H9 (cell line): ENCODE measurements at regions not wholly inside any gene's neighbourhood (a gene's known extent, or its start where the extent isn't known, plus 50 kb on each side); places are given as distances from the start of the nearest gene placed in this dataset.

ENCODE experiments used
- DNase-seq: peaks from one replicate; pipeline ENCODE4 v3.0.0-alpha.2; 2017
- H2AFZ ChIP-seq: one replicate; pipeline ENCODE4 v1.6.1; 2013; ENCODE audit warnings: mild to moderate bottlenecking, low read length, control low read depth, moderate library complexity
- H2AK5ac ChIP-seq: 2 replicates; pipeline ENCODE4 v1.6.1; 2013; ENCODE audit warnings: low read length, control low read depth, mixed read lengths; ENCODE audit not compliant: insufficient read length
- H2BK120ac ChIP-seq: one replicate; pipeline ENCODE4 v1.6.1; 2013; ENCODE audit warnings: low read depth, mild to moderate bottlenecking, low read length, control low read depth, inconsistent platforms; ENCODE audit not compliant: poor library complexity, severe bottlenecking
- H2BK12ac ChIP-seq: 2 replicates; pipeline ENCODE4 v1.6.1; 2013; ENCODE audit warnings: low read length, control low read depth, mixed read lengths, low read depth; ENCODE audit not compliant: insufficient read length
- H2BK15ac ChIP-seq: 2 replicates; pipeline ENCODE4 v1.6.1; 2013; ENCODE audit warnings: low read depth, low read length, control low read depth
- H2BK20ac ChIP-seq: one replicate; pipeline ENCODE4 v1.6.1; 2013; ENCODE audit warnings: low read depth, mild to moderate bottlenecking, low read length, control low read depth, inconsistent platforms; ENCODE audit not compliant: poor library complexity, severe bottlenecking
- H2BK5ac ChIP-seq: 2 replicates; pipeline ENCODE4 v1.6.1; 2013; ENCODE audit warnings: low read length, control low read depth, mixed read lengths; ENCODE audit not compliant: insufficient read length
- H3K14ac ChIP-seq: 2 replicates; pipeline ENCODE4 v1.6.1; 2013; ENCODE audit warnings: low read length, control low read depth; ENCODE audit not compliant: insufficient read depth
- H3K18ac ChIP-seq: 2 replicates; pipeline ENCODE4 v1.6.1; 2013; ENCODE audit warnings: low read depth, mild to moderate bottlenecking, mixed read lengths, low read length, control low read depth; ENCODE audit not compliant: insufficient read length
- H3K23ac ChIP-seq: 2 replicates; pipeline ENCODE4 v1.6.1; 2013; ENCODE audit warnings: low read length, control low read depth, mixed read lengths, low read depth; ENCODE audit not compliant: insufficient read length
- H3K23me2 ChIP-seq: 2 replicates; pipeline ENCODE4 v1.6.1; 2013; ENCODE audit warnings: low read depth, mild to moderate bottlenecking, mixed read lengths, low read length, control low read depth; ENCODE audit not compliant: insufficient read length, poor library complexity, severe bottlenecking
- H3K27ac ChIP-seq: 2 replicates; pipeline ENCODE4 v1.5.1; 2013; ENCODE audit warnings: low read length, control low read depth, mixed read lengths, low read depth; ENCODE audit not compliant: insufficient read length
- H3K27me3 ChIP-seq: 2 replicates; pipeline ENCODE4 v1.6.1; 2013; ENCODE audit warnings: low read length, control low read depth, inconsistent platforms; ENCODE audit not compliant: insufficient read depth
- H3K4ac ChIP-seq: 2 replicates; pipeline ENCODE4 v1.6.1; 2013; ENCODE audit warnings: low read depth, mild to moderate bottlenecking, control low read depth, inconsistent platforms, low read length, moderate library complexity
- H3K4me1 ChIP-seq: 2 replicates; pipeline ENCODE4 v1.6.1; 2013; ENCODE audit warnings: low read length, control low read depth, inconsistent platforms; ENCODE audit not compliant: insufficient read depth
- H3K4me2 ChIP-seq: 2 replicates; pipeline ENCODE4 v1.6.1; 2013; ENCODE audit warnings: low read length, control low read depth, mixed read lengths; ENCODE audit not compliant: insufficient read length, insufficient read depth
- H3K56ac ChIP-seq: 2 replicates; pipeline ENCODE4 v1.6.1; 2013; ENCODE audit warnings: low read depth, mild to moderate bottlenecking, mixed read lengths, low read length, control low read depth; ENCODE audit not compliant: insufficient read length
- H3K79me1 ChIP-seq: 2 replicates; pipeline ENCODE4 v1.6.1; 2013; ENCODE audit warnings: low read depth, mild to moderate bottlenecking, moderate library complexity, low read length, control low read depth, inconsistent platforms; ENCODE audit not compliant: insufficient read depth, poor library complexity, severe bottlenecking
- H3K79me2 ChIP-seq: 2 replicates; pipeline ENCODE4 v1.6.1; 2013; ENCODE audit warnings: low read length, control low read depth, inconsistent platforms; ENCODE audit not compliant: insufficient read depth
- H3K9ac ChIP-seq: 2 replicates; pipeline ENCODE4 v1.6.1; 2013; ENCODE audit warnings: low read length, control low read depth, mixed read lengths; ENCODE audit not compliant: insufficient read length; ENCODE audit errors: extremely low read depth
- H3K9me3 ChIP-seq: one replicate; pipeline ENCODE4 v1.6.1; 2013; ENCODE audit warnings: low read depth, low read length, inconsistent platforms; ENCODE audit not compliant: control insufficient read depth
- H3T11ph ChIP-seq: one replicate; pipeline ENCODE4 v1.6.1; 2013; ENCODE audit warnings: mild to moderate bottlenecking, low read length, control low read depth, inconsistent platforms
- H4K20me1 ChIP-seq: one replicate; pipeline ENCODE4 v1.6.1; 2013; ENCODE audit not compliant: control insufficient read depth, insufficient read length, insufficient read depth
- H4K5ac ChIP-seq: 2 replicates; pipeline ENCODE4 v1.6.1; 2013; ENCODE audit warnings: low read depth, mild to moderate bottlenecking, mixed read lengths, low read length, control low read depth; ENCODE audit not compliant: insufficient read length
- H4K8ac ChIP-seq: replicated peaks from 2 replicates; pipeline ENCODE4 v1.6.1; 2013; ENCODE audit warnings: low read length, control low read depth, mixed read lengths, low read depth; ENCODE audit not compliant: insufficient read length
- H4K91ac ChIP-seq: 2 replicates; pipeline ENCODE4 v1.6.1; 2013; ENCODE audit warnings: low read depth, mild to moderate bottlenecking, moderate library complexity, mixed read lengths, low read length, control low read depth; ENCODE audit not compliant: insufficient read length
- H3K27ac Mint-ChIP-seq, 3 experiments: 2 replicates in 2 of 3; 3 replicates in 1 of 3; pipeline ENCODE4 v1.8.0; 2020 to 2021; ENCODE audit warnings: mixed read lengths in 3 of 3, mild to moderate bottlenecking in 1 of 3, moderate library complexity in 1 of 3
- H3K27me3 Mint-ChIP-seq: 2 replicates; pipeline ENCODE4 v1.8.0; 2021; ENCODE audit warnings: low read depth, mild to moderate bottlenecking, moderate library complexity, mixed read lengths
- H3K36me3 Mint-ChIP-seq, 3 experiments: 2 replicates in 2 of 3; 3 replicates in 1 of 3; pipeline ENCODE4 v1.8.0; 2020 to 2021; ENCODE audit warnings: low read depth in 3 of 3, mixed read lengths in 3 of 3; ENCODE audit not compliant: insufficient read depth in 1 of 3
- H3K4me1 Mint-ChIP-seq, 2 experiments: 2 replicates each; pipeline ENCODE4 v1.8.0; 2020; ENCODE audit warnings: mixed read lengths in 2 of 2
- H3K4me3 Mint-ChIP-seq, 2 experiments: 2 replicates in 1 of 2; 3 replicates in 1 of 2; pipeline ENCODE4 v1.8.0; 2020 to 2021; ENCODE audit warnings: mild to moderate bottlenecking in 2 of 2, mixed read lengths in 2 of 2, moderate library complexity in 1 of 2
- H3K9me3 Mint-ChIP-seq, 2 experiments: 2 replicates in 1 of 2; 3 replicates in 1 of 2; pipeline ENCODE4 v1.8.0; 2020; ENCODE audit warnings: mild to moderate bottlenecking in 2 of 2, mixed read lengths in 2 of 2, moderate library complexity in 1 of 2
- CTCF ChIP-seq: fragments of 200-600 bp; sonication (generic); conservative IDR thresholded peaks from 3 replicates; pipeline ENCODE4 v1.8.0; 2021; ENCODE audit warnings: antibody characterized with exemption, mild to moderate bottlenecking
- WGBS: extraction: QIAGEN DNeasy Blood & Tissue Kit; methylation state at CpG from one replicate; pipeline ENCODE4 v1.1.7; 2013; ENCODE audit warnings: missing lambda C conversion rate, low lambda C conversion rate, mixed read lengths; ENCODE audit not compliant: insufficient read length; ENCODE audit errors: extremely low coverage; 5-methylcytosine and 5-hydroxymethylcytosine counted together

GRCh38 chr19:32258167-32258566 lies 87.2 kb upstream of the ZNF507 start:
- no peak for DNase-seq
- no CpG with 5 or more reads among the region's 2 CpGs for WGBS

More at GRCh38 chr19:32258167-32258566, 87.2 kb upstream of the ZNF507 start:
- Histone ChIP-seq H2BK120ac (no peak overlapping the region), H3K18ac (no peak overlapping the region), H3T11ph (no peak overlapping the region), H2AFZ (no peak overlapping the region), H3K23me2 (no peaks in the 10 kb centered on the region), H2BK5ac (no peak overlapping the region), H3K79me1 (no peaks in the 10 kb centered on the region), H3K79me2 (no peaks in the 10 kb centered on the region), H2BK15ac (no peak overlapping the region), H3K56ac (no peak overlapping the region), H3K4me1 (no peaks in the 10 kb centered on the region), H3K4ac (no peak overlapping the region), H3K23ac (no peak overlapping the region), H4K91ac (no peak overlapping the region), H3K27me3 (no peaks in the 10 kb centered on the region), H4K5ac (no peak overlapping the region), H3K14ac (no peak overlapping the region), H3K4me2 (no peak overlapping the region), H3K27ac (no peak overlapping the region), H2BK20ac (no peak overlapping the region), H4K8ac (no peak overlapping the region), H3K9me3 (no peaks in the 10 kb centered on the region), H2AK5ac (no peak overlapping the region), H3K9ac (no peak overlapping the region), H2BK12ac (no peak overlapping the region), H4K20me1 (no peaks in the 10 kb centered on the region)
- TF ChIP-seq CTCF = no peak
- Mint-ChIP-seq H3K4me1 (peaks cover 8 to 10% of the 10 kb centered on the region in 2 experiments), H3K9me3 (peaks cover 4 to 7% of the 10 kb centered on the region in 2 experiments; a peak in 2 of 5 replicates), H3K27me3 (no peaks in the 10 kb centered on the region), H3K4me3 (no peak overlapping the region), H3K36me3 (peaks cover 0 to 13% (median 0%) of the 10 kb centered on the region in 3 experiments; a peak in 3 of 7 replicates), H3K27ac (no peak overlapping the region)
